Activated CD8-positive, alpha-beta memory T cell treated with anti-CD3 and anti-CD28 coated beads, Interleukin-2, amount 50 U/mL, for 24 hours (primary cell): ENCODE measurements at regions not wholly inside any gene's neighbourhood (a gene's known extent, or its start where the extent isn't known, plus 50 kb on each side); places are given as distances from the start of the nearest gene placed in this dataset.

Source experiments
- DNase-seq: peaks from one replicate; pipeline ENCODE4 v3.0.0-alpha.2; 2020; ENCODE audit errors: extremely low read depth

- no peak for DNase-seq
Observed at GRCh38 chr11:16440136-16440535, 83.8 kb upstream of the SOX6 start.

- no peak for DNase-seq
Observed at GRCh38 chr11:16434036-16434435, 77.7 kb upstream of the SOX6 start.

GRCh38 chr11:16430674-16431073 is 74.3 kb upstream of the SOX6 start:
- DNase-seq: no peak

GRCh38 chr11:16421826-16422225 is 65.5 kb upstream of the SOX6 start:
- no peak for DNase-seq

- no peak for DNase-seq
Observed at GRCh38 chr11:16418428-16419097, 62.2 kb upstream of the SOX6 start.

- DNase-seq: no peak
Observed at GRCh38 chr11:16412525-16413172, 56.3 kb upstream of the SOX6 start.

GRCh38 chr11:16410479-16410878 is 54.1 kb upstream of the SOX6 start:
- DNase-seq: no peak

GRCh38 chr11:16408619-16409018 is 52.3 kb upstream of the SOX6 start:
- DNase-seq: no peak

- DNase-seq: no peak
Observed at GRCh38 chr11:16406226-16406625, 49.9 kb upstream of the SOX6 start.
